Ascending aorta (tissue), 2 donors: ENCODE measurements at regions not wholly inside any gene's neighbourhood (a gene's known extent, or its start where the extent isn't known, plus 50 kb on each side); places are given as distances from the start of the nearest gene placed in this dataset.

Experiments
- DNase-seq, 2 donors: peaks; one replicate each; pipeline ENCODE4 v3.0.0-alpha.2; 2019; ENCODE audit warnings: low spot score in 2 of 2
- H3K27ac ChIP-seq, 2 donors: fragments of 200-600 bp; sonication (generic); one replicate each; pipeline ENCODE4 v1.5.1; 2016 to 2017; ENCODE audit warnings: mild to moderate bottlenecking in 1 of 2
- H3K27me3 ChIP-seq: fragments of 200-600 bp; sonication (generic); one replicate; pipeline ENCODE4 v1.5.1; 2017
- H3K36me3 ChIP-seq, 2 donors: fragments of 200-600 bp; sonication (generic); one replicate each; pipeline ENCODE4 v1.5.1; 2016
- H3K4me1 ChIP-seq, 2 donors: fragments of 200-600 bp; sonication (generic); one replicate each; pipeline ENCODE4 v1.5.1; 2016 to 2017; ENCODE audit warnings: mild to moderate bottlenecking in 1 of 2
- H3K4me3 ChIP-seq, 2 donors: fragments of 200-600 bp; sonication (generic); one replicate each; pipeline ENCODE4 v1.5.1; 2016 to 2017; ENCODE audit warnings: mild to moderate bottlenecking in 1 of 2
- H3K9me3 ChIP-seq, 2 donors: fragments of 200-600 bp; sonication (generic); one replicate each; pipeline ENCODE4 v1.5.1; 2016
- intact Hi-C: fragments of 100-400 bp; cut with DNase I; formaldehyde crosslinking; loops from one replicate; pipeline ENCODE4 v1.15.1; 2023
- TF ChIP-seq, protein P1 (sequence below), 3 experiments: fragments of 200-600 bp in 2 of 3; fragments of 450-650 bp in 1 of 3; sonication (generic) in 2 of 3; IDR thresholded peaks; one replicate each; pipeline ENCODE4 v1.5.1; 2016 to 2019; ENCODE audit warnings: antibody characterized with exemption in 3 of 3, mild to moderate bottlenecking in 1 of 3, moderate library complexity in 1 of 3

DNA sequence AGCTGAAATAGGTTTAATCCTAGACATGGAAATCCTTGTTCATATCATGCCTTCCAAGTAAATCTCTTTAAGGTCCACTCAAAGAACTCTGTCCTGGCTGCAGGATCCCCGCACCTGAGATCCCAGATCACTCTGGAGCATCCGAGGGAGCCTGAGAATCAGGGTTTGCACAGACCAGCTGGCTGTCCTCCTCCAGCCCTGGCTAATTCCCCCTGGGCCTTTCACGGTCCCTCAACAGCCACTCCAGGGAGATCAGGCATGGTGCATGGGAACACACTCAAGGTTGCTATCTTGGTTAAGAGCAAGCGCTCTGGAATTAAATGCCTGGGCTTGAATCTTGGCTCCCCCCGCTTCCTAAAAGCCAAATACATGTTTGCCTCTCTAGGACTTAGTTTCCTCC, 130.8 kb downstream of the IRS2 start:
- H3K36me3 ChIP-seq = no peaks in the 10 kb centered on the region
- no peaks in the 10 kb centered on the region for H3K4me1 ChIP-seq
- no peaks in the 10 kb centered on the region for H3K27me3 ChIP-seq
- no peak for DNase-seq
- TF ChIP-seq, protein P1, sequence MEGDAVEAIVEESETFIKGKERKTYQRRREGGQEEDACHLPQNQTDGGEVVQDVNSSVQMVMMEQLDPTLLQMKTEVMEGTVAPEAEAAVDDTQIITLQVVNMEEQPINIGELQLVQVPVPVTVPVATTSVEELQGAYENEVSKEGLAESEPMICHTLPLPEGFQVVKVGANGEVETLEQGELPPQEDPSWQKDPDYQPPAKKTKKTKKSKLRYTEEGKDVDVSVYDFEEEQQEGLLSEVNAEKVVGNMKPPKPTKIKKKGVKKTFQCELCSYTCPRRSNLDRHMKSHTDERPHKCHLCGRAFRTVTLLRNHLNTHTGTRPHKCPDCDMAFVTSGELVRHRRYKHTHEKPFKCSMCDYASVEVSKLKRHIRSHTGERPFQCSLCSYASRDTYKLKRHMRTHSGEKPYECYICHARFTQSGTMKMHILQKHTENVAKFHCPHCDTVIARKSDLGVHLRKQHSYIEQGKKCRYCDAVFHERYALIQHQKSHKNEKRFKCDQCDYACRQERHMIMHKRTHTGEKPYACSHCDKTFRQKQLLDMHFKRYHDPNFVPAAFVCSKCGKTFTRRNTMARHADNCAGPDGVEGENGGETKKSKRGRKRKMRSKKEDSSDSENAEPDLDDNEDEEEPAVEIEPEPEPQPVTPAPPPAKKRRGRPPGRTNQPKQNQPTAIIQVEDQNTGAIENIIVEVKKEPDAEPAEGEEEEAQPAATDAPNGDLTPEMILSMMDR (IDR thresholded peaks at IDR 0.05) = no peak
- H3K27ac ChIP-seq = peak overlapping the region in 1 of 2 donors; percentile 24
- intact Hi-C loops = no loop called here
- H3K9me3 ChIP-seq = no peaks in the 10 kb centered on the region
- H3K4me3 ChIP-seq = no peak overlapping the region

DNA sequence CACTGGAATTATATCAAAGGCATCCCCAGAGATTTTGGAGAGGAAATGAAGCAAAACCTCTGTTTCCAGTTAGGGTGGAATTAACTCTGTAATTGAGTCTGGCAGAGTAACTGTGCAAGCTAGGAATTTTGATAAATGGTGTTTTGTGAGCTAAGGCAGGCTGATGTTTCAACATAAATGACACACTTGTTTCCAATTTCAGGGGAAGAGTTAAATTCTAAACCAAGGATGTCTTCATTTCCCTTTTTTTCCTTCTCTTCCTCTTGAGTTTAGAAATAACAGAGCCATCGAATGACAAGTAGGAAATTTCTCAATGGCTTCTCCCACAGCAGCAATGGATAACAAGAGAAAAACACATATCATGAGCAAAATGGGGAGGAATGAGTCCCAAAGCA, 131.2 kb downstream of the IRS2 start:
- Histone ChIP-seq H3K27ac (no peak overlapping the region), H3K27me3 (no peaks in the 10 kb centered on the region), H3K4me1 (no peaks in the 10 kb centered on the region), H3K4me3 (no peak overlapping the region), H3K36me3 (no peaks in the 10 kb centered on the region), H3K9me3 (no peaks in the 10 kb centered on the region)
- DNase-seq = no peak
- TF ChIP-seq, protein P1 (IDR thresholded peaks at IDR 0.05) = no peak
- intact Hi-C loops = no loop called here

DNA sequence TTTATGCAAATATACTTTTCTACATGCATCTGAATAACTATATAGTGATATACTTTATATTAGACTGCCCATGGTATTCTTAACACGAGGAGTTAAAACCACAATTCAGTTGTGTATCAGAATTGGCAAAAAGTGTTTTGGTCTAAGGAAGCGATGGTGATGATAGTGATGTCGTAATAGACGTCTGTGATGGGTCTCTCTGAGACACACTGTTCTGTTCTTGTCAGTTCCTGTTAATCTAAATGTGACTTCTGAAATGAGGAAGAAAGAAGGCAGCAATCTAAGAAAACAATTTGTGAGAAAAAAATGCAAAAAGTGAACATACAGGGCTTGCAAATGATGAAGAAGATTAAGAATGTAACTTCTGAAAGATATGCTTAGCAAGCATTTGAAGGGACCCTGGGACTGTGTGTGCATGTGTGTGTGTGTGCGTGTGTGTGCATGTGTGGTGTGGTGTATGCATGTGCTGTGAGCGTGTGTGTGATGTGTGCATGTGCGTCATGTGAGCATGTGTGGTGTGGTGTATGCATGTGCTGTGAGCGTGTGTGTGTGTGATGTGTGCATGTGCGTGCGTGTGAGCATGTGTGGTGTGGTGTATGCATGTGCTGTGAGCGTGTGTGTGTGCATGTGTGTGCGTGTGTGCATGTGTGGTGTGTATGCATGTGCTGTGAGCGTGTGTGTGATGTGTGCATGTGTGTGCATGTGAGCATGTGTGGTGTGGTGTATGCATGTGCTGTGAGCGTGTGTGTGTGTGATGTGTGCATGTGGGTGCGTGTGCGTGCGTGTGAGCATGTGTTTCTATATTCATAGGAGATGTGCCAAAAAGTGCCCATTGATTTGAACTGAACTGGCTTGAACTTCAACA, 131.8 kb downstream of the IRS2 start:
- TF ChIP-seq, protein P1 (IDR thresholded peaks at IDR 0.05) = no peak
- intact Hi-C loops = no loop called here
- H3K27ac ChIP-seq = peak overlapping the region in 1 of 2 donors; percentile 19
- no peaks in the 10 kb centered on the region for H3K27me3 ChIP-seq
- no peak overlapping the region for H3K4me3 ChIP-seq
- H3K9me3 ChIP-seq = no peaks in the 10 kb centered on the region
- H3K4me1 ChIP-seq = no peaks in the 10 kb centered on the region
- no peaks in the 10 kb centered on the region for H3K36me3 ChIP-seq
- no peak for DNase-seq

DNA sequence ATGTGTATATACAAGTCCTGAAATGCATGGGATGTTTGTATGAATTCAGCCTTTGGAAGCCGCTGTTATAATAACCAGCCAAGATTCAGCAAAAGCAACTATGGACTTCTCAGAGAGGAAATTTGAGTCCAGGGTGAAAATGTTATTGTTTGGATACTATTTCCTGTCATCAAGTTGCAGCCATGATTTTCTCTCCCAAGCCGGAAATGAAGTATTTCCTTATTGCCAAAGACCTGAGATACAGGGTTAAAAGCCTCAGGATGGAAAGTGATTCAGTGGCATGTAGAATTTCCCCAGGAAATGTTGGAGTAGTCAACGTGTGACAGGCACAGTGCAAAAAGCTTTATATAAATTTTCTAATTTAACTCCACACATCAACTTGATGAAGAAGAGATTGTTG, 133.9 kb downstream of the IRS2 start:
- intact Hi-C loops = no loop called here

DNA sequence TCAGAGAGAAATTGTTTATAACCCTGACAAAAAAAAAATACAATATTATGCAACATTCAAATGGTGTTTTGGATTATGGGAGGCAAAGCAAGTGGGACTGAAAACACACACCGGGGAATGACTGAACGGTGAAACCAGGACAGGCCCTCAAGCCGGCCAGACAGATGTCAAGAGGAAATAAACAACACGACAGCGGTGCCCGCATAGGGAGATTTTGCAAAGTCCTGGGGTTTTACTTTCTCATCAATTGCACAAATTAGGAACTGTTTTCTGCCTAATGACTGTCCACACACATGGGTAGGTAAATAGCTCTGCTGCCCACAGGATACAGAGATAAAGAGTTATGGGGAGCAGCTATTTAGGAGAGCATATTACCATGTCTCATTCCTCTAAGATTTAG, 134.5 kb downstream of the IRS2 start:
- Histone ChIP-seq H3K9me3 (no peaks in the 10 kb centered on the region), H3K4me3 (no peak overlapping the region), H3K27ac (no peak overlapping the region), H3K4me1 (no peaks in the 10 kb centered on the region), H3K27me3 (no peaks in the 10 kb centered on the region), H3K36me3 (no peaks in the 10 kb centered on the region)
- no peak for DNase-seq
- intact Hi-C loops = no loop called here
- TF ChIP-seq, protein P1 (IDR thresholded peaks at IDR 0.05) = no peak

More for the DNA sequence above, 133.9 kb downstream of the IRS2 start:
- Histone ChIP-seq H3K9me3 (no peaks in the 10 kb centered on the region), H3K4me1 (no peaks in the 10 kb centered on the region), H3K4me3 (no peak overlapping the region), H3K27me3 (no peaks in the 10 kb centered on the region), H3K36me3 (no peaks in the 10 kb centered on the region), H3K27ac (no peak overlapping the region)
- TF ChIP-seq, protein P1 (IDR thresholded peaks at IDR 0.05) = no peak
- no peak for DNase-seq
